Peyer's patch (tissue), 4 donors: ENCODE measurements at regions not wholly inside any gene's neighbourhood (a gene's known extent, or its start where the extent isn't known, plus 50 kb on each side); places are given as distances from the start of the nearest gene placed in this dataset.

Experiments used
- DNase-seq, 3 donors: peaks; one replicate each; pipeline ENCODE4 v3.0.0-alpha.2; 2017 to 2019
- H3K27ac ChIP-seq, 4 donors: fragments of 200-600 bp; sonication (generic); one replicate each; pipeline ENCODE4 v1.5.1; 2016 to 2019
- H3K27me3 ChIP-seq, 2 donors: fragments of 200-600 bp; sonication (generic); one replicate each; pipeline ENCODE4 v1.5.1; 2019
- H3K36me3 ChIP-seq, 3 donors: fragments of 200-600 bp; sonication (generic); one replicate each; pipeline ENCODE4 v1.5.1; 2016 to 2019
- H3K4me1 ChIP-seq, 4 donors: fragments of 200-600 bp; sonication (generic); one replicate each; pipeline ENCODE4 v1.5.1; 2016 to 2019
- H3K4me3 ChIP-seq, 4 donors: fragments of 200-600 bp; sonication (generic); 1 replicate in 3 of 4; 2 replicates in 1 of 4; pipeline ENCODE4 v1.5.1; 2016 to 2019; ENCODE audit warnings: mild to moderate bottlenecking in 1 of 4
- H3K9me3 ChIP-seq, 4 donors: fragments of 200-600 bp; sonication (generic); one replicate each; pipeline ENCODE4 v1.5.1; 2016 to 2019; ENCODE audit warnings: mild to moderate bottlenecking in 1 of 4
- POLR2A ChIP-seq, 2 donors: fragments of 450-650 bp; IDR thresholded peaks; one replicate each; pipeline ENCODE4 v1.5.1; 2017; ENCODE audit warnings: antibody characterized with exemption in 2 of 2, mild to moderate bottlenecking in 2 of 2, moderate library complexity in 2 of 2
- TF ChIP-seq, protein P1 (sequence below), 6 experiments: fragments of 450-650 bp in 4 of 6; fragments of 200-600 bp in 2 of 6; sonication (generic) in 1 of 6; IDR thresholded peaks; one replicate each; pipeline ENCODE4 v1.5.1; 2017 to 2019; ENCODE audit warnings: antibody characterized with exemption in 6 of 6, mild to moderate bottlenecking in 3 of 6, moderate library complexity in 1 of 6

DNA sequence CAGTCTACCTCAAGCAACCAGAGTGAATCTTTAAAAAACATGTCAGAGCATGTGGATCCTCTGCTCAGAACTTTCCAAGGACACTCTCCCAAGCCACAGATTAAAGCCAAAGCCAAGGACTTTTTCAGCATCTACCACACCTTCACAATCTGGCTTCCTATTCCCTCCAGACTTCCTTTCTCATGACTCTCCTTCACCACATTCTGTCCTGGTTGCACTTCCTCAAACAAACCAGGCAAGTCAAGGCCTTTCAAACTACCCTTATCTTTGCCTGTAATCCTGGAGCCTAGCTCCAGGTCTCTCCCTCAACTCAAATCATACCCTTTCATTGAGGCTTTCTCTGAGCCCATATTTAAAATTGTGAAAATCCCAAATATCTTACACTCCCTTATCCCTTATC, 191.6 kb upstream of the GALNTL6 start:
- TF ChIP-seq, protein P1, sequence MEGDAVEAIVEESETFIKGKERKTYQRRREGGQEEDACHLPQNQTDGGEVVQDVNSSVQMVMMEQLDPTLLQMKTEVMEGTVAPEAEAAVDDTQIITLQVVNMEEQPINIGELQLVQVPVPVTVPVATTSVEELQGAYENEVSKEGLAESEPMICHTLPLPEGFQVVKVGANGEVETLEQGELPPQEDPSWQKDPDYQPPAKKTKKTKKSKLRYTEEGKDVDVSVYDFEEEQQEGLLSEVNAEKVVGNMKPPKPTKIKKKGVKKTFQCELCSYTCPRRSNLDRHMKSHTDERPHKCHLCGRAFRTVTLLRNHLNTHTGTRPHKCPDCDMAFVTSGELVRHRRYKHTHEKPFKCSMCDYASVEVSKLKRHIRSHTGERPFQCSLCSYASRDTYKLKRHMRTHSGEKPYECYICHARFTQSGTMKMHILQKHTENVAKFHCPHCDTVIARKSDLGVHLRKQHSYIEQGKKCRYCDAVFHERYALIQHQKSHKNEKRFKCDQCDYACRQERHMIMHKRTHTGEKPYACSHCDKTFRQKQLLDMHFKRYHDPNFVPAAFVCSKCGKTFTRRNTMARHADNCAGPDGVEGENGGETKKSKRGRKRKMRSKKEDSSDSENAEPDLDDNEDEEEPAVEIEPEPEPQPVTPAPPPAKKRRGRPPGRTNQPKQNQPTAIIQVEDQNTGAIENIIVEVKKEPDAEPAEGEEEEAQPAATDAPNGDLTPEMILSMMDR (IDR thresholded peaks at IDR 0.05) = no peak
- no peak for TF ChIP-seq POLR2A (IDR thresholded peaks at IDR 0.05)
- DNase-seq = no peak
- Histone ChIP-seq H3K27ac (no peak overlapping the region), H3K36me3 (no peaks in the 10 kb centered on the region), H3K4me3 (no peak overlapping the region), H3K9me3 (no peaks in the 10 kb centered on the region), H3K4me1 (no peaks in the 10 kb centered on the region), H3K27me3 (no peaks in the 10 kb centered on the region)

DNA sequence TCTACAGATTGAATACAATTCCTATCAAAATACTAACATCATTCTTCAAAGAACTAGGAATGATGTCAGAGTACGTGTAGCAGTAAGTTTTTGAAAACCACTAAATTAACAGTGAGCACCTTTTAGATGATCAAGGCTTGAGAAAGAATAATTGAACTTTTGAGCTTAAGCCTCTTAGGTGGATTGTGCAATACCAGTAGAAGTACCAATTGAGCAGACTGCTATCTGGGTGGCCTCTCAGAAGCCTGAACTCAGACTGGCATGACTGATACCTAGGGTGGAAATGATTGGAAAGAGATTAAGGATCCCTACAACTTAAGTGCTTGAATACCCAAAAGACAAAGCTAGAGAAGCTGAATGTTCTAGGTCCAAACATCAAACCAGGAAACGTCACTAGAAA, 200.3 kb upstream of the GALNTL6 start:
- Histone ChIP-seq H3K4me3 (no peak overlapping the region), H3K36me3 (no peaks in the 10 kb centered on the region), H3K9me3 (no peaks in the 10 kb centered on the region), H3K27me3 (no peaks in the 10 kb centered on the region), H3K4me1 (no peaks in the 10 kb centered on the region), H3K27ac (no peak overlapping the region)
- no peak for DNase-seq
- no peak for TF ChIP-seq POLR2A (IDR thresholded peaks at IDR 0.05)
- TF ChIP-seq, protein P1 (IDR thresholded peaks at IDR 0.05) = no peak

DNA sequence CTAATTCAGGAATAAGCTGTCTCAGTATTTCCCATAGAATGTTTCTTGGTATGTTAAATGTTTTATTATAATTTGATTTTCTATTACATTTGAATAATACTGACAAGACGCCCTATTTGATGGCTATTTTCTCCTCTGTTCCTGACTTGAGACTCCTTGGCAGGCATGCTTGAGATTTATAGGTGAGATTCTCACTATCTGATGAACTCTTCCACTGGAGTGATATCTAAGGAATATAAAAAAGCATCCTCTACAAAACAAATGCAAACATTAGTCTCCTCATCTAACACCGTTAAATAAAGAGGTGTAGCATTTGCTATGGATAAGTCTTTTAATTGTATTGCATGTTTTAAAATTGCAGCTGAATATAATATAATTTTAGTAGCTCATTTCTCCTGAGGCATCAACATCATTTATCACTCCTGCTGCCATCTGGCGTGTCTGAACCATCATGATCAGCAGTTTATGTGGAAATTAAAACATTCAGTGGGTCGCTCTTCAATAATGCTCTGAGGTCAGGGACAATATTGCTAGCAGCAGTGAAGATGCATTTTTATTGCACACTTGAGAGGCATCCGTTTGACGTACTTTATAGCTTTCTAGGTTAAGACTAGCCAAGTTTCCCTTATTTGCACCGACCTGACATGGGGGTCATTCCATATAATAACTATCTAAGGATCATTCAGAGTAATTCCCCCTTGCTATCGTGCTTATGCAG, 210.4 kb upstream of the GALNTL6 start:
- H3K27me3 ChIP-seq = no peaks in the 10 kb centered on the region
- no peak overlapping the region for H3K27ac ChIP-seq
- H3K4me3 ChIP-seq = no peak overlapping the region
- H3K4me1 ChIP-seq = no peaks in the 10 kb centered on the region
- no peak for DNase-seq
- H3K9me3 ChIP-seq = no peaks in the 10 kb centered on the region
- TF ChIP-seq POLR2A (IDR thresholded peaks at IDR 0.05) = no peak
- TF ChIP-seq, protein P1 (IDR thresholded peaks at IDR 0.05) = no peak
- no peaks in the 10 kb centered on the region for H3K36me3 ChIP-seq

DNA sequence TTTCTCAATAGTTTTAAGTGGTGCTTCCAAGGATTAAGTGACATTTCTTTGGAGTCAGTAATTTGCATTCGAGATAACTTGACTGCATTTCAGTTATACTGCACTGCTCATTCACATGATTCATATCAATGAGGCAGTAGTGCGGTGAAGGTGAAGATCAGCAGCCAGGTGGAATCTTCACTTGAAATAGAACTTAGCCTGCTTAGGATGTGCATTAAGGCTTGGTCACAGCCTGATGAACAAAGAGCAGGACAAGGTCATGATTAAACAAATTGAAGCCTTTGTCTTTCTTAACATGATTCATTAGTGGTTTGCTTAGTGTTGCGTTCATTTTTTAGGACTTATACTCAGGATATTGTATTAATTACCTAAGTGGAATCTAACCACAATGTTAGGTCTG, 212.1 kb upstream of the GALNTL6 start:
- no peaks in the 10 kb centered on the region for H3K36me3 ChIP-seq
- H3K4me3 ChIP-seq = no peak overlapping the region
- TF ChIP-seq, protein P1 (IDR thresholded peaks at IDR 0.05) = no peak
- TF ChIP-seq POLR2A (IDR thresholded peaks at IDR 0.05) = no peak
- H3K9me3 ChIP-seq = no peaks in the 10 kb centered on the region
- no peak overlapping the region for H3K27ac ChIP-seq
- DNase-seq = no peak
- H3K4me1 ChIP-seq = no peaks in the 10 kb centered on the region
- H3K27me3 ChIP-seq = no peaks in the 10 kb centered on the region

DNA sequence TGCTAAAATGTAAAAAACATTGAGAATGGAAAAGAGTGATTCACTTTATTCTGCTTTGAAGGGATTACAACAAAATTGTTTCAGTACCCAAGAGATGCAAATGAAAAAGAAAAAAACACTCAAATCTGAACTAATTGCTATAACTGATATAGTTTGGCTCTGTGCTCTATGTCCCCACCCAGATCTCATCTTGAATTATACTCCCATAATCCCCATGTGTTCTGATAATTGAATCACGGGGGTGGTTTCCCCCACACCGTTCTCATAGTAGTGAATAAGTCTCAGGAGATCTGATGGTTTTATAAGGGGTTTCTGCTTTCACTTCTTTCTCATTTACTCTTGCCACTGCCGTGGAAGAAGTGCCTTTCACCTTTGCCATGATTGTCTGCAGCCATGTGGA, 213.6 kb upstream of the GALNTL6 start:
- no peak overlapping the region for H3K27ac ChIP-seq
- H3K9me3 ChIP-seq = no peaks in the 10 kb centered on the region

More for the DNA sequence above, 213.6 kb upstream of the GALNTL6 start:
- no peaks in the 10 kb centered on the region for H3K4me1 ChIP-seq
- no peaks in the 10 kb centered on the region for H3K36me3 ChIP-seq
- H3K4me3 ChIP-seq = no peak overlapping the region
- TF ChIP-seq, protein P1 (IDR thresholded peaks at IDR 0.05) = no peak
- no peak for TF ChIP-seq POLR2A (IDR thresholded peaks at IDR 0.05)
- no peaks in the 10 kb centered on the region for H3K27me3 ChIP-seq
- DNase-seq = no peak
